H1 (cell line): ENCODE measurements at regions not wholly inside any gene's neighbourhood (a gene's known extent, or its start where the extent isn't known, plus 50 kb on each side); places are given as distances from the start of the nearest gene placed in this dataset.

ENCODE experiments used
- CTCF ChIA-PET: fragments of 300-600 bp; sonication (Branson Sonifier 250); formaldehyde crosslinking; loops from one replicate; lab custom pipeline; 2021; ENCODE audit not compliant: partially characterized antibody; lab: Charles Lee
- POLR2A ChIA-PET: fragments of 300-600 bp; sonication (Branson Sonifier 250); formaldehyde crosslinking; loops from one replicate; lab custom pipeline; 2021; ENCODE audit warnings: inconsistent platforms; ENCODE audit not compliant: partially characterized antibody; lab: Charles Lee
- DNase-seq, 2 experiments: peaks; one replicate each; pipeline versions ENCODE4 v3.0.0 to v3.0.0-alpha.2; 2010 to 2022; ENCODE audit warnings: low spot score in 2 of 2, low read depth in 1 of 2, mixed read lengths in 1 of 2
- FAIRE-seq: peaks from 2 replicates; lab custom pipeline; 2011; peaks lifted over from hg19 to GRCh38; lab: Jason Lieb, UNC
- H2AFZ ChIP-seq: 2 replicates; pipeline ENCODE4 v1.8.1; 2012; ENCODE audit warnings: low read length, inconsistent platforms
- H2AK5ac ChIP-seq: 2 replicates; pipeline ENCODE4 v1.6.1; 2013; ENCODE audit warnings: low read depth, low read length
- H2BK120ac ChIP-seq: replicated peaks from 2 replicates; pipeline ENCODE3; 2013; ENCODE audit warnings: low read depth, low read length, inconsistent platforms
- H2BK12ac ChIP-seq: 2 replicates; pipeline ENCODE4 v1.6.1; 2013; ENCODE audit warnings: low read depth, low read length
- H2BK15ac ChIP-seq: 2 replicates; pipeline ENCODE4 v1.6.1; 2013; ENCODE audit warnings: low read length
- H2BK20ac ChIP-seq: 2 replicates; pipeline ENCODE4 v1.6.1; 2013; ENCODE audit warnings: low read length
- H2BK5ac ChIP-seq: 2 replicates; pipeline ENCODE4 v1.6.1; 2013; ENCODE audit warnings: low read depth, low read length
- H3K14ac ChIP-seq: 2 replicates; pipeline ENCODE4 v1.6.1; 2013; ENCODE audit warnings: inconsistent platforms; ENCODE audit not compliant: insufficient read length
- H3K18ac ChIP-seq: 2 replicates; pipeline ENCODE4 v1.6.1; 2013; ENCODE audit warnings: low read length; ENCODE audit errors: extremely low read depth
- H3K23ac ChIP-seq: 2 replicates; pipeline ENCODE4 v1.6.1; 2013; ENCODE audit warnings: inconsistent platforms; ENCODE audit not compliant: insufficient read length
- H3K23me2 ChIP-seq: 2 replicates; pipeline ENCODE4 v1.6.1; 2013; ENCODE audit warnings: low read depth, low read length
- H3K27ac ChIP-seq: 2 replicates; pipeline ENCODE4 v1.6.1; 2011; ENCODE audit warnings: low read depth, low read length, inconsistent platforms
- H3K27me3 ChIP-seq, 4 experiments: replicated peaks in 1 of 4; 1 replicate in 1 of 4; 2 replicates in 3 of 4; pipeline versions ENCODE4 v1.6.1 to v1.8.1; 2011 to 2013; ENCODE audit warnings: low read length in 3 of 4, mild to moderate bottlenecking in 3 of 4, inconsistent platforms in 2 of 4, mixed read lengths in 2 of 4, moderate library complexity in 1 of 4; ENCODE audit not compliant: control insufficient read depth in 3 of 4, insufficient read depth in 3 of 4; ENCODE audit errors: extremely low read depth in 1 of 4
- H3K36me3 ChIP-seq, 4 experiments: 2 replicates each; pipeline versions ENCODE4 v1.6.1 to v1.8.1; 2011 to 2013; ENCODE audit warnings: mild to moderate bottlenecking in 4 of 4, low read length in 3 of 4, moderate library complexity in 2 of 4, control low read depth in 1 of 4, inconsistent platforms in 1 of 4; ENCODE audit not compliant: insufficient read depth in 4 of 4, control insufficient read depth in 2 of 4
- H3K4ac ChIP-seq: replicated peaks from 2 replicates; pipeline ENCODE3; 2013; ENCODE audit warnings: low read length, low read depth, mixed read lengths, inconsistent platforms; ENCODE audit not compliant: insufficient read length
- H3K4me1 ChIP-seq, 4 experiments: replicated peaks in 1 of 4; 1 replicate in 1 of 4; 2 replicates in 3 of 4; pipeline versions ENCODE4 v1.6.1 to v1.8.1; 2011 to 2013; ENCODE audit warnings: low read length in 3 of 4, inconsistent platforms in 2 of 4, mixed read lengths in 1 of 4; ENCODE audit not compliant: insufficient read depth in 4 of 4, control insufficient read depth in 3 of 4
- H3K4me2 ChIP-seq, 2 experiments: 2 replicates each; pipeline versions ENCODE4 v1.6.1 to v1.8.1; 2011 to 2013; ENCODE audit warnings: low read depth in 2 of 2, low read length in 2 of 2, control low read depth in 1 of 2, inconsistent platforms in 1 of 2, mild to moderate bottlenecking in 1 of 2; ENCODE audit not compliant: insufficient read depth in 1 of 2
- H3K4me3 ChIP-seq, 4 experiments: fragments of 200-600, 300-600 bp in 1 of 4; sonication (generic), shearing (Covaris generic), sonication (Bioruptor Twin) in 1 of 4; 2 replicates each; pipeline versions ENCODE4 v1.5.1 to v1.8.1; 2011 to 2016; ENCODE audit warnings: low read length in 4 of 4, low read depth in 3 of 4, control low read depth in 2 of 4, inconsistent platforms in 2 of 4, mild to moderate bottlenecking in 2 of 4, mixed read lengths in 1 of 4, moderate library complexity in 1 of 4; ENCODE audit not compliant: insufficient read depth in 2 of 4; ENCODE audit errors: extremely low read depth in 1 of 4
- H3K56ac ChIP-seq: replicated peaks from 2 replicates; pipeline ENCODE3; 2013; ENCODE audit warnings: low read depth, mild to moderate bottlenecking, mixed read lengths, low read length, inconsistent platforms; ENCODE audit not compliant: insufficient read length
- H3K79me1 ChIP-seq: 2 replicates; pipeline ENCODE4 v1.6.1; 2013; ENCODE audit warnings: low read depth, low read length, control low read depth
- H3K79me2 ChIP-seq, 2 experiments: 2 replicates each; pipeline versions ENCODE4 v1.6.1 to v1.8.1; 2012 to 2013; ENCODE audit warnings: low read length in 2 of 2, mild to moderate bottlenecking in 2 of 2, inconsistent platforms in 1 of 2; ENCODE audit not compliant: insufficient read depth in 2 of 2, control insufficient read depth in 1 of 2
- H3K9ac ChIP-seq, 4 experiments: replicated peaks in 1 of 4; 1 replicate in 1 of 4; 2 replicates in 3 of 4; pipeline versions ENCODE4 v1.6.1 to v1.8.1; 2011 to 2013; ENCODE audit warnings: low read depth in 3 of 4, low read length in 3 of 4, control low read depth in 2 of 4, mild to moderate bottlenecking in 2 of 4, moderate library complexity in 2 of 4, inconsistent platforms in 1 of 4; ENCODE audit errors: extremely low read depth in 1 of 4
- H3K9me3 ChIP-seq, 2 experiments: 2 replicates each; pipeline versions ENCODE4 v1.6.1 to v1.8.1; 2012 to 2013; ENCODE audit warnings: mild to moderate bottlenecking in 2 of 2, moderate library complexity in 2 of 2, control low read depth in 1 of 2, inconsistent platforms in 1 of 2, low read depth in 1 of 2, low read length in 1 of 2, mixed read lengths in 1 of 2; ENCODE audit not compliant: insufficient read depth in 2 of 2
- H4K20me1 ChIP-seq, 2 experiments: replicated peaks in 1 of 2; 2 replicates each; pipeline versions ENCODE3 to v1.8.1; 2011 to 2013; ENCODE audit warnings: inconsistent platforms in 2 of 2, low read length in 2 of 2, mild to moderate bottlenecking in 1 of 2; ENCODE audit not compliant: insufficient read depth in 2 of 2, control insufficient read depth in 1 of 2
- H4K5ac ChIP-seq: 2 replicates; pipeline ENCODE4 v1.6.1; 2013; ENCODE audit warnings: low read length, low read depth, mixed read lengths, inconsistent platforms; ENCODE audit not compliant: insufficient read length
- H4K8ac ChIP-seq: 2 replicates; pipeline ENCODE4 v1.8.0; 2013; ENCODE audit warnings: mild to moderate bottlenecking, moderate library complexity, low read length, inconsistent platforms; ENCODE audit not compliant: insufficient read depth; ENCODE audit errors: extremely low read depth
- H4K91ac ChIP-seq: replicated peaks from 2 replicates; pipeline ENCODE3; 2013; ENCODE audit warnings: low read length, mixed read lengths, inconsistent platforms; ENCODE audit not compliant: insufficient read length
- BACH1 ChIP-seq: IDR thresholded peaks from 2 replicates; pipeline ENCODE4 v1.6.1; 2012; ENCODE audit warnings: low read length, improper control_type of control experiment
- EGR1 ChIP-seq: IDR thresholded peaks from 2 replicates; pipeline ENCODE4 v1.6.1; 2011; ENCODE audit warnings: low read depth, low read length, borderline replicate concordance
- EP300 ChIP-seq, 2 experiments: IDR thresholded peaks; 1 replicate in 1 of 2; 2 replicates in 1 of 2; pipeline ENCODE4 v1.6.1; 2011 to 2012; ENCODE audit warnings: low read depth in 2 of 2, low read length in 2 of 2, mild to moderate bottlenecking in 2 of 2, borderline replicate concordance in 1 of 2, inconsistent platforms in 1 of 2, moderate library complexity in 1 of 2
- HDAC2 ChIP-seq, 2 experiments: fragments of 300-600 bp in 1 of 2; sonication (generic) in 1 of 2; IDR thresholded peaks; 2 replicates each; pipeline ENCODE4 v1.6.1; 2011 to 2012; ENCODE audit warnings: low read depth in 2 of 2, low read length in 2 of 2, mild to moderate bottlenecking in 2 of 2, moderate library complexity in 2 of 2, borderline replicate concordance in 1 of 2, inconsistent platforms in 1 of 2
- NANOG ChIP-seq: IDR thresholded peaks from 2 replicates; pipeline ENCODE4 v1.6.1; 2011; ENCODE audit warnings: low read length, low read depth, mild to moderate bottlenecking, inconsistent platforms; ENCODE audit not compliant: insufficient read depth, poor library complexity, severe bottlenecking
- SAP30 ChIP-seq: fragments of 300-600 bp; sonication (generic); IDR thresholded peaks from 2 replicates; pipeline ENCODE4 v1.7.1; 2012; ENCODE audit warnings: low read length, moderate library complexity, mild to moderate bottlenecking, inconsistent platforms; ENCODE audit not compliant: insufficient read depth, insufficient replicate concordance
- SIX5 ChIP-seq: IDR thresholded peaks from 2 replicates; pipeline ENCODE4 v1.6.1; 2011; ENCODE audit warnings: mild to moderate bottlenecking, low read depth, low read length
- SP2 ChIP-seq: IDR thresholded peaks from 2 replicates; pipeline ENCODE4 v1.6.1; 2012; ENCODE audit warnings: mild to moderate bottlenecking, low read length, inconsistent platforms
- TEAD4 ChIP-seq: IDR thresholded peaks from 2 replicates; pipeline ENCODE4 v1.6.1; 2012; ENCODE audit warnings: low read depth, low read length, inconsistent platforms, mixed read lengths
- WGBS, 2 experiments: shearing (Covaris generic) in 1 of 2; methylation state at CpG; one replicate each; pipeline versions ENCODE4 v1.1.6 to v1.1.7; 2013 to 2015; ENCODE audit warnings: low lambda C conversion rate in 2 of 2, mixed read lengths in 2 of 2, inconsistent platforms in 1 of 2, low coverage in 1 of 2, missing lambda C conversion rate in 1 of 2; ENCODE audit not compliant: insufficient replicate concordance in 2 of 2, insufficient coverage in 1 of 2, insufficient read length in 1 of 2; ENCODE audit errors: extremely low coverage in 1 of 2, missing lambda C conversion rate in 1 of 2; 5-methylcytosine and 5-hydroxymethylcytosine counted together

GRCh38 chr6:105917038-105917695 is 169.0 kb upstream of the PRDM1 start:
- no peak overlapping the region for H3K14ac ChIP-seq
- H4K5ac ChIP-seq = no peak overlapping the region
- H4K8ac ChIP-seq = no peak overlapping the region
- H2BK12ac ChIP-seq = no peak overlapping the region
- no peaks in the 10 kb centered on the region for H3K27me3 ChIP-seq
- H3K4me3 ChIP-seq = no peak overlapping the region
- H3K36me3 ChIP-seq = no peaks in the 10 kb centered on the region
- H3K18ac ChIP-seq = no peak overlapping the region
- no peaks in the 10 kb centered on the region for H3K9me3 ChIP-seq
- WGBS, 2 experiments = 89% methylated on average over 2 of the region's 2 CpGs; no CpG with 5 or more reads in 1 of the 2 experiments
- no peaks in the 10 kb centered on the region for H3K79me2 ChIP-seq
- H2BK15ac ChIP-seq = no peak overlapping the region
- no peaks in the 10 kb centered on the region for H4K20me1 ChIP-seq
- no peaks in the 10 kb centered on the region for H3K4me1 ChIP-seq
- no peak for TF ChIP-seq EGR1
- no peak for TF ChIP-seq TEAD4
- TF ChIP-seq SAP30 = no peak
- TF ChIP-seq SIX5 = no peak
- TF ChIP-seq HDAC2 (IDR thresholded peaks at IDR 0.05; ENCODE audit: borderline replicate concordance in 1 of 2, low read depth in 2 of 2, low read length in 2 of 2) = no peak
- no peak for TF ChIP-seq SP2
- TF ChIP-seq NANOG = no peak
- TF ChIP-seq EP300 (IDR thresholded peaks at IDR 0.05; ENCODE audit: borderline replicate concordance in 1 of 2, low read depth in 2 of 2, low read length in 2 of 2) = no peak
- TF ChIP-seq BACH1 = no peak
- H2BK5ac ChIP-seq = no peak overlapping the region
- H3K27ac ChIP-seq = no peak overlapping the region
- FAIRE-seq (no peak), DNase-seq (no peak)
- H3K79me1 ChIP-seq = no peaks in the 10 kb centered on the region
- no peaks in the 10 kb centered on the region; the same call in 1 of the 2 replicates for H3K23me2 ChIP-seq
- no peak overlapping the region for H2AK5ac ChIP-seq
- H2BK20ac ChIP-seq = no peak overlapping the region
- no peak overlapping the region for H3K4me2 ChIP-seq
- H3K56ac ChIP-seq = no peak overlapping the region
- H2AFZ ChIP-seq = no peak overlapping the region
- POLR2A ChIA-PET = no interaction called here
- CTCF ChIA-PET = interaction anchor here (1.0 to 1.7 kb wide), 2 partner anchors 17 to 39 kb away, joined by 3 to 5 read pairs; no protein-coding TSS in a partner anchor
- no peak overlapping the region for H3K23ac ChIP-seq
- no peak overlapping the region for H4K91ac ChIP-seq
- H3K9ac ChIP-seq = no peak overlapping the region
- H2BK120ac ChIP-seq = no peak overlapping the region
- H3K4ac ChIP-seq = no peak overlapping the region
